Tibial artery (tissue), 4 donors: ENCODE measurements at regions not wholly inside any gene's neighbourhood (a gene's known extent, or its start where the extent isn't known, plus 50 kb on each side); places are given as distances from the start of the nearest gene placed in this dataset.

ENCODE experiments used
- DNase-seq, 2 donors: peaks; one replicate each; pipeline ENCODE4 v3.0.0-alpha.2; 2019
- H3K27ac ChIP-seq, 2 donors: fragments of 200-600 bp; sonication (generic) in 1 of 2; 1 replicate in 1 of 2; 2 replicates in 1 of 2; pipeline ENCODE4 v1.5.1; 2018 to 2019; ENCODE audit warnings: mild to moderate bottlenecking in 1 of 2
- H3K27me3 ChIP-seq, 2 donors: fragments of 200-600 bp; sonication (generic) in 1 of 2; one replicate each; pipeline versions ENCODE4 v1.5.1 to v1.6.0; 2016 to 2019
- H3K36me3 ChIP-seq, 3 donors: fragments of 200-600 bp; sonication (generic) in 2 of 3; one replicate each; pipeline ENCODE4 v1.5.1; 2016 to 2019; ENCODE audit warnings: mild to moderate bottlenecking in 2 of 3
- H3K4me1 ChIP-seq, 4 donors: fragments of 200-600 bp; sonication (generic) in 2 of 4; 1 replicate in 3 of 4; 2 replicates in 1 of 4; pipeline ENCODE4 v1.5.1; 2016 to 2019
- H3K4me3 ChIP-seq, 2 donors: fragments of 200-600 bp; sonication (generic) in 1 of 2; 1 replicate in 1 of 2; 2 replicates in 1 of 2; pipeline ENCODE4 v1.5.1; 2018 to 2019; ENCODE audit warnings: mild to moderate bottlenecking in 2 of 2
- H3K9me3 ChIP-seq, 3 donors: fragments of 200-600 bp; sonication (generic) in 1 of 3; one replicate each; pipeline ENCODE4 v1.5.1; 2016 to 2019
- CTCF ChIP-seq, 2 experiments: fragments of 200-600 bp in 1 of 2; fragments of 450-650 bp in 1 of 2; IDR thresholded peaks; one replicate each; pipeline ENCODE4 v1.5.1; 2017 to 2019; ENCODE audit warnings: antibody characterized with exemption in 2 of 2, mild to moderate bottlenecking in 1 of 2, moderate library complexity in 1 of 2
- intact Hi-C: fragments of 100-400 bp; cut with DNase I; formaldehyde crosslinking; loops from one replicate; pipeline ENCODE4 v1.15.0; 2023; ENCODE audit warnings: low total_unique reads

GRCh38 chr18:10312326-10313015 is 142.0 kb upstream of the APCDD1 start:
- TF ChIP-seq CTCF (IDR thresholded peaks at IDR 0.05) = no peak
- no peak overlapping the region for H3K4me3 ChIP-seq
- no peaks in the 10 kb centered on the region for H3K9me3 ChIP-seq
- no peaks in the 10 kb centered on the region for H3K27me3 ChIP-seq
- no peaks in the 10 kb centered on the region for H3K36me3 ChIP-seq
- no peak for DNase-seq
- intact Hi-C loops = no loop called here
- H3K4me1 ChIP-seq = no peaks in the 10 kb centered on the region
- no peak overlapping the region for H3K27ac ChIP-seq

GRCh38 chr18:10313016-10313342 is 141.5 kb upstream of the APCDD1 start:
- intact Hi-C loops = no loop called here
- no peak for DNase-seq
- Histone ChIP-seq H3K36me3 (no peaks in the 10 kb centered on the region), H3K9me3 (no peaks in the 10 kb centered on the region), H3K4me1 (no peaks in the 10 kb centered on the region), H3K27ac (no peak overlapping the region), H3K4me3 (no peak overlapping the region), H3K27me3 (no peaks in the 10 kb centered on the region)
- TF ChIP-seq CTCF (IDR thresholded peaks at IDR 0.05) = no peak

- Histone ChIP-seq H3K27me3 (no peaks in the 10 kb centered on the region), H3K4me1 (no peaks in the 10 kb centered on the region), H3K27ac (no peak overlapping the region), H3K4me3 (no peak overlapping the region), H3K36me3 (no peaks in the 10 kb centered on the region), H3K9me3 (no peaks in the 10 kb centered on the region)
- no peak for DNase-seq
- TF ChIP-seq CTCF (IDR thresholded peaks at IDR 0.05) = no peak
- intact Hi-C loops = no loop called here
These were observed 140.4 kb upstream of the APCDD1 start for GRCh38 chr18:10314066-10314465.

GRCh38 chr18:10315522-10315921 is 138.9 kb upstream of the APCDD1 start:
- H3K4me1 ChIP-seq = no peaks in the 10 kb centered on the region
- no peak for TF ChIP-seq CTCF (IDR thresholded peaks at IDR 0.05)
- H3K4me3 ChIP-seq = no peak overlapping the region
- H3K9me3 ChIP-seq = no peaks in the 10 kb centered on the region
- DNase-seq = no peak
- H3K27ac ChIP-seq = no peak overlapping the region
- intact Hi-C loops = no loop called here
- H3K27me3 ChIP-seq = no peaks in the 10 kb centered on the region
- no peaks in the 10 kb centered on the region for H3K36me3 ChIP-seq

GRCh38 chr18:10316778-10317177 is 137.7 kb upstream of the APCDD1 start:
- Histone ChIP-seq H3K27me3 (no peaks in the 10 kb centered on the region), H3K27ac (no peak overlapping the region), H3K4me1 (no peaks in the 10 kb centered on the region), H3K9me3 (no peaks in the 10 kb centered on the region), H3K36me3 (no peaks in the 10 kb centered on the region), H3K4me3 (no peak overlapping the region)
- no peak for DNase-seq
- no peak for TF ChIP-seq CTCF (IDR thresholded peaks at IDR 0.05)
- intact Hi-C loops = no loop called here
